ENCODE measurements at regions not wholly inside any gene's neighbourhood (a gene's known extent, or its start where the extent isn't known, plus 50 kb on each side); places are given as distances from the start of the nearest gene placed in this dataset.

DNA sequence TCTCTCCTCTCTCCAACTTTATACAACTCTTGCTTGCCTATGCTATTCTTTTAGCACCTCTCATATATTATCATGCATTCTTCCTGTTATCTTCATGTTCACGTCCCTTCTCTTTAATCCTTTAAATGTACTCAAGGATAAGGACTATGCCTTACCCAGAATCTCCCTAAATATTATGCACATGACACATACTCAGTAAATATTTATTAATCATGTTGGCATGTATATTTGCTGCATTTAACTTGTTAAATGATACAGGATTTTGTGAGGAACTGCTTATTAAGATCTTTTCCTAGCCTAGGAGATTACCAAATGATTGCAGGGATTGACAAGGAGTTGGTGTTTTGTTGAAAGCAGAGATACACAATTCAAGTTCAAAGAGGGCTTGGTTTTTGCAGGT, 109.4 kb downstream of the RGS2 start:
- Histone ChIP-seq H3K79me2 (ENCODE audit: insufficient read depth, low read length) (no peaks in the 10 kb centered on the region), H3K9me3 (ENCODE audit: insufficient read depth, low read length, severe bottlenecking) (no peaks in the 10 kb centered on the region), H2AFZ (ENCODE audit: low read depth, low read length) (no peak overlapping the region), H3K27me3 (ENCODE audit: insufficient read depth, low read length, poor library complexity) (no peaks in the 10 kb centered on the region), H3K4me3 (ENCODE audit: low read depth in 1 of 2, low read length in 2 of 2) (no peak overlapping the region), H4K20me1 (ENCODE audit: insufficient read depth, low read length) (no peaks in the 10 kb centered on the region), H3K4me2 (ENCODE audit: insufficient read depth, low read length) (no peak overlapping the region), H3K4me1 (ENCODE audit: insufficient read depth, low read length) (no peaks in the 10 kb centered on the region), H3K9ac (ENCODE audit: low read depth, low read length) (no peak overlapping the region), H3K36me3 (ENCODE audit: insufficient read depth, low read length) (no peaks in the 10 kb centered on the region), H3K27ac (ENCODE audit: low read length) (no peak overlapping the region)
- no peak for TF ChIP-seq EZH2 (IDR thresholded peaks at IDR 0.05; ENCODE audit: borderline replicate concordance, low read depth, low read length, severe bottlenecking)
- TF ChIP-seq, protein P1, sequence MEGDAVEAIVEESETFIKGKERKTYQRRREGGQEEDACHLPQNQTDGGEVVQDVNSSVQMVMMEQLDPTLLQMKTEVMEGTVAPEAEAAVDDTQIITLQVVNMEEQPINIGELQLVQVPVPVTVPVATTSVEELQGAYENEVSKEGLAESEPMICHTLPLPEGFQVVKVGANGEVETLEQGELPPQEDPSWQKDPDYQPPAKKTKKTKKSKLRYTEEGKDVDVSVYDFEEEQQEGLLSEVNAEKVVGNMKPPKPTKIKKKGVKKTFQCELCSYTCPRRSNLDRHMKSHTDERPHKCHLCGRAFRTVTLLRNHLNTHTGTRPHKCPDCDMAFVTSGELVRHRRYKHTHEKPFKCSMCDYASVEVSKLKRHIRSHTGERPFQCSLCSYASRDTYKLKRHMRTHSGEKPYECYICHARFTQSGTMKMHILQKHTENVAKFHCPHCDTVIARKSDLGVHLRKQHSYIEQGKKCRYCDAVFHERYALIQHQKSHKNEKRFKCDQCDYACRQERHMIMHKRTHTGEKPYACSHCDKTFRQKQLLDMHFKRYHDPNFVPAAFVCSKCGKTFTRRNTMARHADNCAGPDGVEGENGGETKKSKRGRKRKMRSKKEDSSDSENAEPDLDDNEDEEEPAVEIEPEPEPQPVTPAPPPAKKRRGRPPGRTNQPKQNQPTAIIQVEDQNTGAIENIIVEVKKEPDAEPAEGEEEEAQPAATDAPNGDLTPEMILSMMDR (IDR thresholded peaks at IDR 0.05; ENCODE audit: borderline replicate concordance, extremely low read depth, low read length, poor library complexity, severe bottlenecking), result no peak
- no peak for DNase-seq
- ATAC-seq (ENCODE audit: insufficient read depth, low read depth), result no peak

GRCh38 chr1:192920412-192920811, 111.6 kb downstream of the RGS2 start:
- Histone ChIP-seq H3K4me1 (ENCODE audit: insufficient read depth, low read length) (no peaks in the 10 kb centered on the region), H3K27me3 (ENCODE audit: insufficient read depth, low read length, poor library complexity) (no peaks in the 10 kb centered on the region), H3K9ac (ENCODE audit: low read depth, low read length) (no peak overlapping the region), H3K9me3 (ENCODE audit: insufficient read depth, low read length, severe bottlenecking) (no peaks in the 10 kb centered on the region), H3K36me3 (ENCODE audit: insufficient read depth, low read length) (no peaks in the 10 kb centered on the region), H2AFZ (ENCODE audit: low read depth, low read length) (no peak overlapping the region), H3K4me3 (ENCODE audit: low read depth in 1 of 2, low read length in 2 of 2) (no peak overlapping the region), H3K27ac (ENCODE audit: low read length) (no peak overlapping the region), H4K20me1 (ENCODE audit: insufficient read depth, low read length) (no peaks in the 10 kb centered on the region), H3K4me2 (ENCODE audit: insufficient read depth, low read length) (no peak overlapping the region), H3K79me2 (ENCODE audit: insufficient read depth, low read length) (no peaks in the 10 kb centered on the region)
- no peak for ATAC-seq (ENCODE audit: insufficient read depth, low read depth)
- no peak for DNase-seq
- TF ChIP-seq, protein P1 (IDR thresholded peaks at IDR 0.05; ENCODE audit: borderline replicate concordance, extremely low read depth, low read length, poor library complexity, severe bottlenecking), result no peak
- no peak for TF ChIP-seq EZH2 (IDR thresholded peaks at IDR 0.05; ENCODE audit: borderline replicate concordance, low read depth, low read length, severe bottlenecking)

GRCh38 chr1:192925609-192926008, 116.8 kb downstream of the RGS2 start:
- Histone ChIP-seq H3K4me3 (ENCODE audit: low read depth in 1 of 2, low read length in 2 of 2) (no peak overlapping the region), H3K9ac (ENCODE audit: low read depth, low read length) (no peak overlapping the region), H3K9me3 (ENCODE audit: insufficient read depth, low read length, severe bottlenecking) (no peaks in the 10 kb centered on the region), H3K27ac (ENCODE audit: low read length) (no peak overlapping the region), H3K36me3 (ENCODE audit: insufficient read depth, low read length) (no peaks in the 10 kb centered on the region), H4K20me1 (ENCODE audit: insufficient read depth, low read length) (no peaks in the 10 kb centered on the region), H3K79me2 (ENCODE audit: insufficient read depth, low read length) (no peaks in the 10 kb centered on the region), H3K4me1 (ENCODE audit: insufficient read depth, low read length) (no peaks in the 10 kb centered on the region), H3K4me2 (ENCODE audit: insufficient read depth, low read length) (no peak overlapping the region), H3K27me3 (ENCODE audit: insufficient read depth, low read length, poor library complexity) (peaks cover 3% of the 10 kb centered on the region), H2AFZ (ENCODE audit: low read depth, low read length) (no peak overlapping the region)
- ATAC-seq (ENCODE audit: insufficient read depth, low read depth) (no peak), DNase-seq (no peak)
- TF ChIP-seq, protein P1 (IDR thresholded peaks at IDR 0.05; ENCODE audit: borderline replicate concordance, extremely low read depth, low read length, poor library complexity, severe bottlenecking), result no peak
- no peak for TF ChIP-seq EZH2 (IDR thresholded peaks at IDR 0.05; ENCODE audit: borderline replicate concordance, low read depth, low read length, severe bottlenecking)

- no peak for TF ChIP-seq EZH2 (IDR thresholded peaks at IDR 0.05; ENCODE audit: borderline replicate concordance, low read depth, low read length, severe bottlenecking)
- TF ChIP-seq, protein P1 (IDR thresholded peaks at IDR 0.05; ENCODE audit: borderline replicate concordance, extremely low read depth, low read length, poor library complexity, severe bottlenecking), result no peak
- H3K4me3 ChIP-seq (ENCODE audit: low read depth in 1 of 2, low read length in 2 of 2), result no peak overlapping the region
- H3K4me1 ChIP-seq (ENCODE audit: insufficient read depth, low read length), result no peaks in the 10 kb centered on the region
- ATAC-seq (ENCODE audit: insufficient read depth, low read depth) (no peak), DNase-seq (no peak)
- no peak overlapping the region for H3K27ac ChIP-seq (ENCODE audit: low read length)
- no peaks in the 10 kb centered on the region for H4K20me1 ChIP-seq (ENCODE audit: insufficient read depth, low read length)
- peaks cover 3% of the 10 kb centered on the region for H3K27me3 ChIP-seq (ENCODE audit: insufficient read depth, low read length, poor library complexity)
- H2AFZ ChIP-seq (ENCODE audit: low read depth, low read length), result no peak overlapping the region
- H3K9me3 ChIP-seq (ENCODE audit: insufficient read depth, low read length, severe bottlenecking), result no peaks in the 10 kb centered on the region
- H3K79me2 ChIP-seq (ENCODE audit: insufficient read depth, low read length), result no peaks in the 10 kb centered on the region
- H3K36me3 ChIP-seq (ENCODE audit: insufficient read depth, low read length), result no peaks in the 10 kb centered on the region
- H3K4me2 ChIP-seq (ENCODE audit: insufficient read depth, low read length), result no peak overlapping the region
- H3K9ac ChIP-seq (ENCODE audit: low read depth, low read length), result no peak overlapping the region
These were observed 117.9 kb downstream of the RGS2 start for GRCh38 chr1:192926736-192927135.

Measured in DND-41 (cell line).